Activated CD4-positive, CD25-positive, alpha-beta regulatory T cell treated with anti-CD3 and anti-CD28 coated beads, Interleukin-2, amount 50 U/mL, for 16 hours (primary cell): ENCODE measurements at regions not wholly inside any gene's neighbourhood (a gene's known extent, or its start where the extent isn't known, plus 50 kb on each side); places are given as distances from the start of the nearest gene placed in this dataset.

ENCODE experiments used
- DNase-seq: peaks from one replicate; pipeline ENCODE4 v3.0.0-alpha.2; 2020; ENCODE audit warnings: low read depth, low spot score

DNA sequence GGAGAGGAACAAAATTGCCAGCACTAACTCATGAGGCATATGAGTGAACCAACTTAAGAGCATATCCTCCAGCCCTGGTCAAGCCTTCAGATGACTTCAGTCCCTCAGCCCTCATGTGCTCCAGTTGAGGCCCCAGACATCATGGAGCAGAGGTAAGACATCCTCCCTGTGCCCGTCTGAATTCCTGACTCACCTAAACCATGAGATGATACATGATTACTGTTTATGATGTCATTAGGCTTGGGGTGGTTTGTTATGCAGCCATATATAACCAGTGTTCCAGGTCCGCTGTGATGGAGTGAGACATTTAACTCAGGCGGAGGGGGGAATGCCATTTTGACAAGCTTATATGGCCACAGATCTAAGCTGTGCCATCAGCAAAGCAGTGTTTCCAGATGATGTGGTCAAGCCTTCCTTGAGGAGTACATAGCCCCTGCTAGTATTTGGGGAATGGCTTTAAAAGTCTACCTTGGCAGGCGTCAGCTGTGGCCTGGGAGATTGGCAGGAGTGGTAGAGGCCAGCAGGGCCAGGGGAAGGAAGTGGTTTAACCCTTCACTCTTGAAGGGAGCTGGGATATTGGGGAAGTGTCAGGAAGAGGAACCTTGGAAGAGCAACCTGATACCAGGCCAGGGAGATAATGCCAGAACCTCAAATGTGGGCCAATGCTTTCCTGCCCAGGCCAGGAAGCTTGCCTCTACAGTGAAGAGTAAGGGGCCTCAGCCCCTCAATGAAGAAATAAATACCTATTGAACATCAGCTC lies 343.0 kb upstream of the PODXL start:
- DNase-seq, result no peak

DNA sequence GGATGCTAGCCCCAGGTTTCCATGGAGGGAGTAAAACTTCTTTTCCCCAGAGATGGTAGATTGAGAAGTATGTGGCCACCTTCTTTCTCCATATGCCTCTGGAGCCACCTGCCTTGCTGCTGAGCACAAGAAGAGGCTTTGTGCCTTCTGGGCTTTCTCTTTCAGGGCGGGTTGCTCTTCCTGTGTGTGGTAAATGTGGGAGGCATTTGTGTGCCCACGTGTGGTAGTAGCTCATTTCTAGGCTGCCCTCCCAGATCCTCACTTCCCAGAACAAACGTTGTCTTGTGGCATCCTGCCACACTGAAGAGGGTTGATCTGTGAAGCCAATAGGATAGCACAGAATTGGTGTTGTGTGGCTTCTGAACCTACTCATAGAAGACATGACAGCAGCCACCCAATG lies 342.0 kb upstream of the PODXL start:
- DNase-seq, result no peak

DNA sequence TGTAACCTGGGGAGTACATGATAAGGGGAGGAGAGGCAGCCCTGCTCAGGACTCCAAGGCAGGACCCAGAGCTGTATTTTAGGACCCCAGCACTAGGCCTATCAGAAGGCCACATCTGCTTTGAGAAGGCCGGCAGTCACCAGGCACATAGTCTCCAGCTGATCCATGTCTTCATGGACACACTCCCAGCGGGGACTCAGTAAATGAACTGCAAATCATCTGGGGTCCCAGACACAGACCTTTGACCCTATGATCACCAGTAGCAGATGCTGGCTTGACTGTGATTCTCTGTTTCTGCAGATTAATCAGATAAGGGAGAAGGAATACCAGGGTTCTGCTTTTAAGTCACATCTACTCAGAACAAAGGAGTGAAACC lies 341.4 kb upstream of the PODXL start:
- DNase-seq, result no peak

DNA sequence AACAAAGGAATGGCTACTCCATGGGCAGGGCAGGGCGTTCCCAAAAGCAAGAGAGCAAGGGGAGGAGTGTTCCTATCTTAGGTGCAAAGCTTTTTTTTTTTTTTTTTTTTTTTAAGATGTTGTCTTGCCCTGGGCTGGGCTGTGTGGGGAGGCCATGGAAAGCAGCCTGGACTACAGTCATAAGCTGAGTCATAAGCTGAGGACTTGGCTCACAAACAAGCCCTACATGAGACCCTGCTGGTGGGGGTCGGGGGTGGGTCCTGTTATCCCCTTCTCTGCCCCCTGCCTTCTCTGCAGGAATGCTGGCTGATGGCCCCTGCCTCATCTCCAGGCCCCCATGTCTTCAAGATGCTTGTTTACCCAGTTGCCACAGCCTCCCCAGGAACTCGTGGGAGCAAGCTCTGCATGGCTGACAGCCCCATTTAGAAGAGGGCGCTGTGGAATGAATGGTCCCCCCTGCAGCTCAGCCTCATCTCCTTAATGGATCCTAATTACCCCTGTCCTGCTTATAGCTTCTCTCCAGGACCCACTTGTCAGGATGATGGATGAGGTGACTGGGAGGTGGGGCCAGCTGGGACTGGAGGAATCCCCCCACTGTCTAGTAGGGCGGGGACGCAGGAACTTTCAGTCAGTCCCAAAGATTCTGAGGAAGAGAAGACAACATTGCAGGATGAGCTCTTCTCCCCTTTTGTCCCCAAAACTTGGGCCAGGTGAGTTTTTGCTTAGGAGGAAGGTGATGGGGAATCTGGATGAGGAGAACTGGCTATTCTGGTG lies 340.8 kb upstream of the PODXL start:
- no peak for DNase-seq

DNA sequence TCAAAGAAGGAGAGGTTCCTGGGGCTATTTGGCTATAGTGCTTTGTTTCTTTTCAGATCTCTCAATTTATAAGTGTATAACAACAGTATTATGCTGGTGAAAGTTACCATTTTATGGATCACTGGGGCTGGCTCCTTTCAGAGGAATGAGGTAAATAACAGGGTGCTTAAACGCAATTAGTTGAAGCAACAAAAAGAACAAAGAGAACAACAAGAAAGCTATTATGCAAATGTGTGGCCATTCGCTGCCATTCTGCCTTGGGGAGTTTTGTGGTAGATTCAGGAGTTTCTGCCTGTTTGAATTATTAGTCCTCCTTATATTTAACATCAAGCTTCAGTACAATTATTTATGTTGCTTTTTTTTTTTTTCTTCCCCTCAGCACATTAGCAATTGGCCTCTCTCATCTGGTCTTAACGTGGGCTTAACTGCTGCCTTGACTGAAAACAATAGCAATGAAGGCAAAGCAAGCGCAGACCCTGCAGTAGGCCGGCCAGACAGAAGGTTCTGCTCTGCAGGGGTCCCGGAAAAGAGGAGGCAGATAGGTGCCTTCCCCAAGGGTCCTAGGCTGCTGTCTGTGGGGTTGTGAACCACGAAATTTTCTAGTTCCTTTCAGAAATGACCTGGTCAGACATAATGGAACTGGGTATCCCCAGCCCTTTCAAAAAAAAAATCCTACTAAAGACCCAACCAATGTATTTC lies 339.9 kb upstream of the PODXL start:
- no peak for DNase-seq

DNA sequence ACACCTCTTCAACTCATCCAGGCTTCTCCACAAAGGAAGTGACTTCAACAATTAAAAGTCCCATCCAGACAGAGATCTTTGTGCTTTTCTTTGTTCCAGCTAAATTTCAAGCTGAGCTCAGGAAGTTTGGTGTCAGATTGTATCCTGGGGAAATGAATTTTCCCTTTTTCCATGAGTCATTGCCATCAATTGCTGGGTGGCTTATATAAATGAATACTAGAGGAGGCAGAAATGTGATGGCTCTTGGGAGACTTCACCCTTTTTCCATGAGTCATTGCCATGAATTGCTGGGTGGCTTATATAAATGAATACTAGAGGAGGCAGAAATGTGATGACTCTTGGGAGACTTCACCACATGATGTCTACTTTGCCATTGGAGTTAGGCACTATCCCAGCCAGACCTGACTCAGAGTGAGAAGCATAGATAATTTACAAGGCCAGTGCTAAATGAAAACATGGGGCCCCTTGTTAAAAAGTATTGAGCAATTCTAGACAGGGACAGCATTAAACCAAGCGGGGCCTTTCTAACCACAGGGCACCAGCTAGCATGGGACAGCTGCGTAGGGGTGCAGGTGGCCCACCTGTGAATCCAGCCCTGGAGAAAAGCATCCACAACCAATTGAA lies 339.2 kb upstream of the PODXL start:
- no peak for DNase-seq

DNA sequence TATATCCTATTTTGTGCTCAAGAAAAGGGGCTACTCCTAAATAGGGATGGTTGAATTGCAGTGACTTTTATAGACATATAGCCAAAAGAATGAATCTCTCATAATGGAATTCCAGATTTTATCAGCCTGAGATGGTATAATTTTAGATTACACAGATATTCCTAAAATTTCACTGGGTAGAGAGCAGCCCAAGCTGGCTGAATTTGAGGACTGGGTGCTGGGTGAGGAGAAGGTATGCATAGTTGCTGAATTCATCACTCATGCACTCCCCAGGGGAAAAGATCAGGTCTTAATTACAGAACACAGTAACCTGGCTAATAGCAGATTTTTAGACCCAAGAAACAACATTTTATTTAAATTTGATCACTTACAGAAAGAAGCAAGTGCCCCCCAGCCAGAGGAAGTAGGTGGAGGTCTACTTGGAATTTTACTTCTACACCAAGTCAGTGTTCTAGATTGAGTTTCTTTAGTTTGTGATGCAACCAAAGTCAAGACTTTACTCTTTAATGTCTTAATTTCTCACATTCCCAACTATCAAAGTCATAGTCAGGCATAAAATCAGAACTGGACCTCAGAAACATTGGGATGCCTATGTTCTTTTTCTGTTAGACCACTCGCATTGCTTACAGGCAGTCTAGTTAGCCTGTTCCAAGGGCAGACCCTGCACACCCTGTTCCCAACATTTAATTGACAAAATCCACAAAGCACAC lies 337.4 kb upstream of the PODXL start:
- DNase-seq, result no peak

DNA sequence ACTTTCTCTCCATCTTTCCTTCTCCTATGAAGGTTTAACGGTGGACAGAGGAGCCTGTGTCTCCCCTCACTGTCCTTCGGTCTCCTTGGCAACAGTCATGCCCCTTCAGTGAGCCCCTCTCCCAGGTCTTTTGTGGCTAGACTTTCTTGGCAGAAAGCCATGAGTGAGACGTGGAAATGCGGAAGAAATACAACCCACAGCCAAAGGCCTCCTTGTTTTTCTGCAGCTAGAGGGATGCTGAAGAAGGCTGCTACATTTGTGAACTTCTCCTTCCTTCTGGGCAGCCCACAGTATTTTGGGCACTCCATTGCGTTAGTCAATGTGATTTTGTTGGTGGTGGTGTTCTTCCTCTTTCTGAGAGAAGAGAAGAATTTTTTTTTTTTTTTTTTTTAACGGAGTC lies 333.7 kb upstream of the PODXL start:
- DNase-seq, result no peak

DNA sequence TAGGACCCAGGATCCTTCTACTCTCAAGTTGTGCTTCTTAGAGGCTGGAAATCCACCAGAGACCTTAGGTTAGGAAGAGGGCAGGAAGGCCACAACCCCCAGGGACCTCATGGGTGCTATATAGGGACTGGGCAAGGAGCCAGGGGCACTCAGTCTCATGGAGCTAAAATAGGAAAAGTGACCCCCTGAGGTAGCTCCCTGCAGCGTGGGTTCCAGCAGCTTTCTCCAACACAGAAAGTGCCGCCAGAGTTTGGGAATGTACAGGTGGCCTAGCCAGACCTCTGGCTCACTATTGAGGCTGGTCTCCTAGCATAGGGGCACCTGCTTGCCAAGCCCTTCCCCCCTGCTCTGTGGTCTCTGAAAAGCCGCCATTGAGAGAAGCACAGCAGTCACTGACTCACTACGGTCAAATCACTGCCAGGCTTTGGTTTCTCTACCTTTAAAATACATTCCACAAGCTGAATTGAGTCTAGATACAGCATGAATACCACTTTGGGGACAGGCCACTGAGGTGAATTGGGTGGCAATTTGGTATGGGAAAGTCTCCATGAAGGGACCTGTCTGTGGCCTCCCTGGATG lies 333.2 kb upstream of the PODXL start:
- no peak for DNase-seq

DNA sequence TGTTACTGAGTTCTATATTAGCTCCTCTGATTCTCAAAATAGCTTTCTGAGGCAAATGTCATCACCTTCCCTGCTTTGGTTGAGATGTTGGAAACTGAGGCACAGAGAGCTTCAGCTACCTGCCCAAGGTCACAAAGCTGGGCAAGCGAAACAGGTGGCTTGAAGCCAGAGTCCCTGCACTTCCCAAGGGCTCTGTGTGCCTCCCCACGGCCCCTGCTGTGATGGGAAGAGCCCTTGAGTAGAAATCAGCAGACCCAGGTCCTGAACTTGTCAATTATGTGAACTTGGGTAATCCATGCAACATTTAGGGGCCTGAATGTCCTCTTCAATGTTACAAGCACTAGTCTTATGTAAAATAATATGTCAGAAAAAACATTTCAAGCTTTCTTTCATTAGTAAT lies 327.3 kb upstream of the PODXL start:
- DNase-seq, result no peak

DNA sequence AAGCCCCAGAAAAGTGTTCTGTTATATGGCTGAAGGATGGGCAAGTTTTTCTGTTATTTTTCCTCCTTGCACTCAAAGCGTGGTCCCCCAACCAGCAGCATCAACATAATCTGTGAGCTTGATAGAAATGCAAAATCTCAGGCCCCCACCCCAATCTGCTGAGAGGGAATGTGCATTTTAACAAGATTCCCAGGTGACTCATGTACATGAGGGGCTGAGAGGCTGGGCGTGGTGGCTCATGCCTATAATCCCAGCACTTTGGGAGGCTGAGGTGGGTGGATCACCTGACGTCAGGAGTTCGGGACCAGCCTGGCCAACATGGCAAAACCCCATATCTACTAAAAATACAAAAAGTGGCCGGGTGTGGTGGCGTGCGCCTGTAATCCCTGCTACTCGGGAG lies 326.8 kb upstream of the PODXL start:
- no peak for DNase-seq

DNA sequence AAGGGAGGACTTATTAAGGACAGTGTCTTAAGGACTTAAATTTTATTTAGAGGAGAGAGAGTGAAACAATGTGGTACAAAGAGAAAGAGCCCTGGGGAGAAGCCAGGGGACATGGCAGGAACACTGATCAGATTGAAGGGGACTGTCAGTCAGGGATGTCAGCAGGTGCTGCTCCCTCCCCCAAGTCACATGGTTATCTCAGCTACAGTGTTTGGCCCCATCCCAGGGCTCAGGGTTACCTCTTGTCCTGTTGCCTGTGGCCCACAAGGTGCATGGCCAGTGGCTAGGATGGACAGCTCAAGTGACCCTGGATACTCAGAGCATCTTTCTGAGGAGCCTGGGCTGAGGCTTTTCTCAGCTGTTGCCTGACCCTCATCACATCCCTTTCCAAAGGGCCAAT lies 325.9 kb upstream of the PODXL start:
- no peak for DNase-seq

DNA sequence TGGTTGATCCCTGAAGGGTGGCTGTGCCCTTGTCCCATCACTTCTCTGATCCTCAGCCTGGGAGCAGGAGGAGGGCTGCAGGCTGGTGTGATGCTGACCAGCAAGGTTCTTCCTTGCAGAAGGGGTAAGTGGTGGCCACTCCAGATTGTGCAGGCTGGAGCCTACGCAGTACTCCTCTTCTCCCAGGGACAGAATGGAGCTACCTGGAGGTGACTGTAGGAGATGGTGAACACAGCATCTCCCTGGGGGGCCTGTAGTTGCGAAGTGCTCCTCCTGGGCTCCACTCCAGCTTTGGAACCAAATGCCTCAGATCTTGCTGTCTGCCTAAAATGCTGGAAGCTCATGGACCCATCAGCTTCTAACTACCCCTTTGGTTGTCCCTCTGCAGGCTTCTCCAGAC lies 323.6 kb upstream of the PODXL start:
- no peak for DNase-seq

DNA sequence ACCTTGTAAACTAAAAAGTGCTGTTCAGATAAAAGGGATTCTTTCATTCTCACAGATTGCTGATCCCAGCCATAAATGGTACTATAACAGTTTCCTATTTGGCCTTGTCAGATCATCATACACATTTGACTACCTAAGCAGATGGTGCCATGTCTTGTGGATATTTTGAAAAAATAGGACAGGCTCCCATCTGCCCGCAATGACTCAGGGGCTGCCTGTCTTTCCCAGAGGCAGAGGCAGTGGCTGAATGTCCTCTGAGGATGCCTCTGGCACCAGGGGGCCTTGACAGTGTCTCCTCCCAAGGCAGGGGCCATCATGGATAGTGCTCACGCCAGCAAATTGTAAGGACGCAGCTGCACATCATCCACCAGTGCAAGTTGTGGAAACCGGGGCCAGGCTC lies 323.0 kb upstream of the PODXL start:
- DNase-seq, result no peak

DNA sequence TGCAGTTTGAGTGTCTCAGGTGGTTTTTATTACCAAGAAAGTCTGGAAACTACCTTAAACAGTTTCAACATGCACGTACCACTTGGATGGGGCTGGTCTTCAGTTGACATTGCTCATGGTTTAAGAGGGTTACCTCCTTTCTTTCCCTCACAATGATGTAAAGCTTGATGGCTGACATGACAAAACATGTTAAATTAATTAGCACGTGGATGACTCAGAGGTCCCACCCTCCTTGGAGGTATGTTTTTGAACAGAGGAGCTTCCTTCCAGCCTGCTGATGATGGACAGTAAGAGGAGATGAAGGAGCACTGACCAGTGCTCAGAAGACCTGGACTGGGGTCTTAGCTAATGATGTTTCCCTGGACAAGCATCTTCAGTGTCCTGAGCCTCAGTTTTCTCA lies 322.3 kb upstream of the PODXL start:
- DNase-seq, result no peak

DNA sequence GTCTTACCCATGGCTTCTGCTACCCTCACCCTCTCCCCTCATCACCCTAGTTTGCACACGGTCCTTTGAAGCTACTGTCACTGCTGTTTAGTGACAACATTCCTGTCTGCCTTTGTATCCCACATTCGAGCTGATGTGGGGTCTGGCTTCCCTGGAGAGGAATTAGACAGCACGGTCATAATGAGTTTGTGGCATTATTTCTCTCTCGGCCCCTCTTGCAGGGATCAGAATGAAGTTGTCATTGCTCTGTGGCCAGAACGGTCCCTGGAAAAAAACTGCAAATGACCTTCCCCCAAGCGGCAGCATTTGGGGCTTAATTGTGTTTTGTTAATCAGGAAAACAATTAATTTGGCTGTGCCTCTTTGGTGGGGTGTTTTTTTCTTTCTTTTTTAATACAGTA lies 317.2 kb upstream of the PODXL start:
- no peak for DNase-seq

DNA sequence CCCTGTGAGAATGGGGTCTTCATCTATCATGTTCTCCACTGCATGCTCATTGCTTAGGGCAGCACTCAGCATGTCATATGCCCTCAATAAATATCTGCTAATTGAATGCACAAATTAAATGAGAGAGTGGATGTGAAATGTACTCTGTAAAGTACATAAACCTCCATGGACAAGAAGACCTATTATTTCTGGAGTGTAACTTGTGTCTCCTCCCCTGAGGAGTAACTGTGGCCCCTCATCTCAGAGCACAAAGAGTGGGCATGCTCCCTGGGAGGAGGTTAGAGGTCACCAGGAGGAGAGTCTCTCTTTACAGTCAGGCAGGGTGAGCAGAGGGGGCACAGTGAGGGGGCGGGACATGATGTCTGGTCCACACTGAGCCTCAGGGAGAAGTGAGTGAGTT lies 313.6 kb upstream of the PODXL start:
- DNase-seq, result no peak

DNA sequence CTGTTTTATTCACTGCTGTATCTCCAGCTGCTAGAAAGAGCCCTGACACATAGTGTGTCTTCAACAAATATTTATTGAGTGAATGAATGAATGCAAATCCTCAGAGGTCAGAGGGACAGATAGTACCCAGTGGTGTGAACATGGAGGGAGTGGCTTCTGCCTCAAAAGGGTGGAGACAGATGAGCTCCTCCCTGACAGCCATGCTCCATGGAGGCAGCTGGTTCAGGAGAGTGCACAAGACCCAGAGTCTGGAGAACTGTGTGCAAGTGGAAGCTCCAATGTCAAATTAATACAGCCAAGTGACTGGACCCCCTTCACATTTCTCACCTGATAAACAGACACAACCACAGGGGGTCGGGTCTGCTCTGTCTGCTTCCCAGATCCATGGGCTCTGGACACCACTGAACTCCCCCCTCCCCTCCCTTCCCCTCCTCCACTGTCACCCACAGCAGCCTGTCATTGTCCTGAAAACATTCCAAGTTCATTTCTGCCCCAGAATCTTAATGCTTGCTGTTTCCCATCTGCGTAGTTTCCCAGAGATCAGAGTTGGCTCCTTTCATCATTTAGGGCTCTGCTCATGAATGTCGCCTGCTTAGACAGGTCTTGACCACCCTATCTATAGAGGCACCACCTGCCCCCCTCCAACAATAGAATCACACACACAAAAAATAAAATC lies 312.9 kb upstream of the PODXL start:
- DNase-seq, result no peak

DNA sequence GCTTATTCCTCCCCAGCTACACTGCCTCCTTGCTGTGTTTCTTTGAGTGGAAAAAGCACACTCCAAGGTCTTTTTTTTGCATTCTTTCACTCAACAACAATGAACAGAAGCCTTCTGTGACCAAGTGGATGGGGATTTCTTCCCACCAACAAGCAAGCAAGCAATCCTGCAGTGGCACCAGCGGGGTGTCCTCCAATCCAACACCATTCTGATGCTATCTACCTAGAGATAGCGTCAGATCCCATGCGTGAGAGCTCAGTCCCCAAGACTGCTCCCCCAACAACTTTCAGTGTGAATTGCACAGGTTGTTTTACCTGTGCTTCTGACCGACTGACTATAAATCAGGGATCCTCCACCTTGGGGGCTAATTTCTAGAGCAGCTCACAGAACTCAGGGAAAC lies 311.0 kb upstream of the PODXL start:
- DNase-seq, result no peak

DNA sequence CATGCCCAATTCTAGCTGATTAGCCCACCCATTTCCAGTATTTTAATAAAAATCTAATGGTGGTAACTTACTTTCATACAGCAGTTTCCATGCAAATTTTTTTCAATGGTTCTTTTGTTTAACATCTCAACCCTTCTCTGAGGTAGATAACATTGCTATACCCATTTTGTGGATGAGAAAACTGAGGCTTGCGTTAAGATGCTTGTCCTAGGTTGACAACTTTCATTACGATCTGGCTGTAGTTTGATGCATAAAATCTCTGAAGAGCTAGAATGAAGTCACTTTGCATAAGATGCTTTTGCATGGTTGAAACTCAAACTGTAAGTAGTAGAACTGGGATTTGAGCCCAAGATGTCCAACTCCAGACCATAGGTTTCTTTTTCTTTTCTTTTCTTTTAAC lies 309.5 kb upstream of the PODXL start:
- DNase-seq, result no peak
